T-helper 17 cell (primary cell): ENCODE measurements at regions not wholly inside any gene's neighbourhood (a gene's known extent, or its start where the extent isn't known, plus 50 kb on each side); places are given as distances from the start of the nearest gene placed in this dataset.
"Not testable (repeated sequence)": the region's sequence is repeated elsewhere in the genome, so short reads cannot be mapped to it uniquely, and the experiment has no call there.

ENCODE experiments used
- ATAC-seq: fragments of 150-1000 bp; cut with Tn5 transposase; 2 replicates; pipeline ENCODE4 v1.10.0; 2021; ENCODE audit warnings: mild to moderate bottlenecking, moderate library complexity
- DNase-seq, 3 donors: peaks; one replicate each; pipeline versions ENCODE4 v3.0.0 to v3.0.0-alpha.2; 2020 to 2021
- H3K9me3 ChIP-seq: one replicate; pipeline ENCODE4 v1.7.0; 2013; ENCODE audit warnings: low read length, mild to moderate bottlenecking; ENCODE audit not compliant: control insufficient read depth, poor library complexity, severe bottlenecking
- H3K27ac Mint-ChIP-seq: one replicate; pipeline ENCODE4 v1.8.0; 2022; ENCODE audit warnings: mild to moderate bottlenecking, moderate library complexity, mixed read lengths
- H3K27me3 Mint-ChIP-seq: one replicate; pipeline ENCODE4 v1.8.0; 2022; ENCODE audit warnings: mixed read lengths
- H3K36me3 Mint-ChIP-seq: one replicate; pipeline ENCODE4 v1.8.0; 2022; ENCODE audit warnings: low read depth, mixed read lengths
- H3K4me1 Mint-ChIP-seq: one replicate; pipeline ENCODE4 v1.8.0; 2022; ENCODE audit warnings: mild to moderate bottlenecking, mixed read lengths
- H3K4me3 Mint-ChIP-seq: one replicate; pipeline ENCODE4 v1.8.0; 2022; ENCODE audit warnings: mild to moderate bottlenecking, moderate library complexity, mixed read lengths

GRCh38 chr10:124197371-124198124 lies 104.2 kb upstream of the CHST15 start:
- DNase-seq (no peak), ATAC-seq (no peak)
- no peaks in the 10 kb centered on the region for H3K9me3 ChIP-seq
- Mint-ChIP-seq H3K4me1 (no peaks in the 10 kb centered on the region), H3K4me3 (no peak overlapping the region), H3K36me3 (peaks cover 3% of the 10 kb centered on the region), H3K27ac (no peak overlapping the region), H3K27me3 (peaks cover 33% of the 10 kb centered on the region)

GRCh38 chr10:124196659-124197058 lies 103.3 kb upstream of the CHST15 start:
- no peaks in the 10 kb centered on the region for H3K4me1 Mint-ChIP-seq
- no peak overlapping the region for H3K27ac Mint-ChIP-seq
- no peak overlapping the region for H3K4me3 Mint-ChIP-seq
- H3K9me3 ChIP-seq, result no peaks in the 10 kb centered on the region
- ATAC-seq, result no peak
- peaks cover 6% of the 10 kb centered on the region for H3K36me3 Mint-ChIP-seq
- DNase-seq, result no peak
- H3K27me3 Mint-ChIP-seq, result peaks cover 41% of the 10 kb centered on the region

DNA sequence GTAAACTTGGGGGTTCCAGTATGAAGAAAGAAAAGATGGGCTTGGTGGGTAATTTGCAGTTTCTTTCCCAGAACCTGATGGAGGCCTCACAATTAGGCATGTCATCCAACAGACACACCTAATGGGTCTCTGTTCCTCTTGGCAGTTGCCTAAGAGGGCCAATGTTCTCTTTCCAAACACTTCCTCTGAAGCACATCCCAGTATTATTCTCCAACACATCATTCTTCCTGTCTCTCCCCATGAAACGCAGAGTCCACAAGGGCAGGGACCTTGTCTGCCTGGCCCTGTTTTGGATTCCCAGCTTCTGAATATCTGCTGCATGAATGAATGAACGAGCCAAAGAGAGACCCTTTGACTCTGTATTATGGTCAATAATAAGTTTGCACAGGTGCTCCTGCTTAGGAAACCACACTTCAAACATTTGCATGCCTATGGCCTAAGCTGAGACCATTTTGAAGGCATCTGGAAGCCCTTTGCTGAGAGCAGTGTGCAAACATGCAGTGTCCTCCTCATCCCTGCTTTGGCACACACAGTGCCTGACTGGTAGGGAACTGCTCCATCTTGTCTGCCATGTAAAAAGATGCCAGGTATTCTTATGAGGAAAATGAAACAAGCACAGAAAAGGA lies 100.9 kb upstream of the CHST15 start:
- Mint-ChIP-seq H3K4me1 (peaks cover 2% of the 10 kb centered on the region), H3K36me3 (peaks cover 3% of the 10 kb centered on the region), H3K4me3 (no peak overlapping the region), H3K27me3 (peaks cover 51% of the 10 kb centered on the region), H3K27ac (no peak overlapping the region)
- ATAC-seq, result no peak
- DNase-seq, result no peak
- no peaks in the 10 kb centered on the region for H3K9me3 ChIP-seq

DNA sequence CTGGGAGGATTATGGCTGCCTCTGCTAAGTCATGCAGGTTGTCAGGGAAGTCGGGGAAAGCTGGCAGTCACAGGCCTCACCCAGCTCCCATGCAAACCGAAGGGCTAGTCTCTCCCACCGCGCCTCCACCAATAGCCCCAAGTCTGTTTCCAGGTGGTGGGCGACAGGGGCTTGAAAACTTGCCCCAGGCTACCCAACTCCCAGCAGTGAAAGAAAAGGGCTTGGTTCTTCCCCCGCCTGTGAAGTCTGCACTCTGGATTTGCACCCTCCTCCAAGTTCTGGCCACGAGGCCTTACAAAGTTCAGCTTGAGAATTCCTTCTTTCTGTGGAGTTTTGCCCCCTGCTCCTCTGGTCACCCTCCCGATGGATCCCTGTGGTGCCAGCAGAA lies 99.9 kb upstream of the CHST15 start:
- no peak for DNase-seq
- H3K36me3 Mint-ChIP-seq, result peaks cover 3% of the 10 kb centered on the region
- H3K27me3 Mint-ChIP-seq, result peaks cover 44% of the 10 kb centered on the region
- no peak for ATAC-seq
- no peak overlapping the region for H3K27ac Mint-ChIP-seq
- H3K4me1 Mint-ChIP-seq, result peaks cover 2% of the 10 kb centered on the region
- no peaks in the 10 kb centered on the region for H3K9me3 ChIP-seq
- no peak overlapping the region for H3K4me3 Mint-ChIP-seq

GRCh38 chr10:124192664-124193308 lies 99.4 kb upstream of the CHST15 start:
- not testable (repeated sequence) for DNase-seq, H3K36me3 Mint-ChIP-seq, H3K4me3 Mint-ChIP-seq, ATAC-seq, H3K4me1 Mint-ChIP-seq, H3K27ac Mint-ChIP-seq, H3K9me3 ChIP-seq
- H3K27me3 Mint-ChIP-seq, result peaks cover 44% of the 10 kb centered on the region

- not testable (repeated sequence) for H3K36me3 Mint-ChIP-seq, ATAC-seq, DNase-seq, H3K4me3 Mint-ChIP-seq, H3K4me1 Mint-ChIP-seq, H3K27ac Mint-ChIP-seq, H3K9me3 ChIP-seq
- H3K27me3 Mint-ChIP-seq, result peaks cover 44% of the 10 kb centered on the region
Observed at GRCh38 chr10:124190476-124190875, 97.1 kb upstream of the CHST15 start.

- H3K9me3 ChIP-seq, result no peaks in the 10 kb centered on the region
- Mint-ChIP-seq H3K27ac (no peak overlapping the region), H3K36me3 (no peaks in the 10 kb centered on the region), H3K27me3 (peaks cover 30% of the 10 kb centered on the region), H3K4me1 (peaks cover 2% of the 10 kb centered on the region), H3K4me3 (no peak overlapping the region)
- DNase-seq (no peak), ATAC-seq (no peak)
Observed at GRCh38 chr10:124186956-124187355, 93.6 kb upstream of the CHST15 start.

DNA sequence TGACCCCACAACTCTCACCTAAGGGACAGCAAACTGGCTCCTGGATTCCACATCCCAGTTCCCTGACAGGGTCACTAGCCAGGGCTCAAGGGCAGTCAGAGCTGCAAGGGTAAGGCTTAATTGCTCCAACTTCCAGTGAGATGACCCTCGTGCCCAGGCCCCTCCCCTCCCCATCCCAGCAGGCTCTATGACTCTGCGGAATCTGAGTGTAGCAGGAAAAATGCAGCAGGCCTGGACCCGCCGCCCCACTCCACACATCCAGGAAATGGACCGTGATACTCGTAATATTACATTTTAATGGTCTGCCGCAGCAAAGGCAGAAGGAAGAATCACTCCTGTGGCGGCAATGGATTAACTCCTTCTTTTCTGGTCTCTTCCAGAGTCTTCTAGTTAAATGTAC lies 91.7 kb upstream of the CHST15 start:
- H3K4me3 Mint-ChIP-seq, result no peak overlapping the region
- no peaks in the 10 kb centered on the region for H3K4me1 Mint-ChIP-seq
- H3K9me3 ChIP-seq, result no peaks in the 10 kb centered on the region
- H3K27me3 Mint-ChIP-seq, result peaks cover 11% of the 10 kb centered on the region
- no peak overlapping the region for H3K27ac Mint-ChIP-seq
- H3K36me3 Mint-ChIP-seq, result no peaks in the 10 kb centered on the region
- no peak for ATAC-seq
- no peak for DNase-seq

- H3K9me3 ChIP-seq, result no peaks in the 10 kb centered on the region
- Mint-ChIP-seq H3K36me3 (no peaks in the 10 kb centered on the region), H3K27ac (no peak overlapping the region), H3K4me3 (no peak overlapping the region), H3K27me3 (peaks cover 9% of the 10 kb centered on the region), H3K4me1 (peaks cover 2% of the 10 kb centered on the region)
- ATAC-seq (no peak), DNase-seq (no peak)
Observed at GRCh38 chr10:124184208-124184830, 90.9 kb upstream of the CHST15 start.

DNA sequence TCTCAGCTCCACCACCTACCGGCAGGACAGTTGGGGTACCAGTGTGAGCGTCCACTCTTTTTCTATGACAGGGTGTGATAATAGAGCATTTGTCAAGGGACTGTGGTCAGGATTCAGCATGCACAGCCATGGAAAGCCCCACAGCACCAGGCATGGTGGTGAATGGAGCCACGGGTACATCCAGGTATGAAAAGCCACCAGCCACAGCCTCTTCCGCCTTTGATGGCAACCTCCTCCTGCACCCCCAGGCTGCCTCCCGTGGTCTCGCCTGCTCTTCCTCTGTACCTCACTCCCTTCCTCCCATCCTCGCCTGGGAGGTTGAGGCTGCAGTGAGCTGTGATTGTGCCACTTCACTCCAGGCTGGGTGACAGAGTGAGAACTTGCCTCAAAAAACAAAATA lies 90.2 kb upstream of the CHST15 start:
- no peaks in the 10 kb centered on the region for H3K9me3 ChIP-seq
- Mint-ChIP-seq H3K27ac (no peak overlapping the region), H3K4me1 (peaks cover 2% of the 10 kb centered on the region), H3K36me3 (no peaks in the 10 kb centered on the region), H3K4me3 (no peak overlapping the region), H3K27me3 (peaks cover 9% of the 10 kb centered on the region)
- no peak for DNase-seq
- no peak for ATAC-seq

- H3K4me1 Mint-ChIP-seq, result peaks cover 2% of the 10 kb centered on the region
- H3K27ac Mint-ChIP-seq, result no peak overlapping the region
- no peaks in the 10 kb centered on the region for H3K9me3 ChIP-seq
- no peaks in the 10 kb centered on the region for H3K36me3 Mint-ChIP-seq
- H3K4me3 Mint-ChIP-seq, result no peak overlapping the region
- peaks cover 9% of the 10 kb centered on the region for H3K27me3 Mint-ChIP-seq
- no peak for DNase-seq
- no peak for ATAC-seq
Observed at GRCh38 chr10:124182088-124182541, 88.7 kb upstream of the CHST15 start.

DNA sequence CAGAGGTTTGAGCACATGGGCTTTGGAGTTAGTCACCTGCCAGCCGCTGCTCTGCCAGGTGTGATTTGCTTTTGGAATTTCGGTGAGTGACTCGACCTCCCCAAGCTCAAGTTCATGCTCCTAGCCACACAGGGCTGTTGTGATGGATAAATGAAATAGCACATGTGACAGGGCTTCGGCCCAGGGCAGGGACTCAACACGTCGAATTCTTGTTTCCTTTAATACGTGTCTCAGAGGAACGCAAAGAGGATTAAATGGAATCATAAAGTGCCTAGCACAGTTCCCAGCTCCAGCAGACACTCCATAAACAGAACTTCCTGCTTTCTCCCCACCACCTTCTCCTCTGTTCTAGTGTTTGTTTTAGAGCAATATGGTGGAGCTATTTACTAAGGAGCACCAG lies 88.3 kb upstream of the CHST15 start:
- Mint-ChIP-seq H3K27ac (no peak overlapping the region), H3K27me3 (peaks cover 13% of the 10 kb centered on the region), H3K4me3 (no peak overlapping the region), H3K36me3 (no peaks in the 10 kb centered on the region), H3K4me1 (peaks cover 2% of the 10 kb centered on the region)
- no peak for ATAC-seq
- DNase-seq, result no peak
- H3K9me3 ChIP-seq, result no peaks in the 10 kb centered on the region

- no peak overlapping the region for H3K4me3 Mint-ChIP-seq
- H3K27me3 Mint-ChIP-seq, result peaks cover 14% of the 10 kb centered on the region
- no peak overlapping the region for H3K27ac Mint-ChIP-seq
- no peaks in the 10 kb centered on the region for H3K36me3 Mint-ChIP-seq
- DNase-seq, result no peak
- no peaks in the 10 kb centered on the region for H3K9me3 ChIP-seq
- no peak for ATAC-seq
- peaks cover 2% of the 10 kb centered on the region for H3K4me1 Mint-ChIP-seq
Observed at GRCh38 chr10:124180947-124181549, 87.7 kb upstream of the CHST15 start.
